ENCODE measurements at regions not wholly inside any gene's neighbourhood (a gene's known extent, or its start where the extent isn't known, plus 50 kb on each side); places are given as distances from the start of the nearest gene placed in this dataset.

DNA sequence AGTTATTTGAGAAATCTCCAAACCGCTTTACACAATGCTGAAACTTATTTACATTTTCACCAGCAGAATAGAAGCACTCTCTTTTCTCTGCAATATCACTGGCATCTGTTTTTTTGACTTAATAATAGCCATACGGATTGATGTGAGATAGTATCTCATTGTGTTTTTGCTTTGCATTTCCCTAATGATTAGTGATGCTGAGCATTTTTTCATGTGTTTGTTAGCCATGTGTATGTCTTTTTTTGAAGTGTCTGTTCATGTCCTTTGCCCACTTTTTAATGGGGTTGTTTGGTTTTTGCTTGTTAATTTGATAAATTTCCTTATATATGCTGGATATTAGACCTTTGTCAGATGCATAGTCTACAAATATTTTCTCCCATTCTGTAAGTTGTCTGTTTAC is 73.6 kb downstream of the FBXO5 start:
- no peak overlapping the region for H3K4me3 Mint-ChIP-seq
- Histone ChIP-seq H3K27ac (ENCODE audit: low read length in 2 of 2) (no peak overlapping the region), H3K9ac (ENCODE audit: low read length) (no peak overlapping the region), H3K4me2 (replicated peaks; ENCODE audit: low read depth, low read length, poor library complexity, severe bottlenecking) (no peak overlapping the region), H4K20me1 (ENCODE audit: control insufficient read depth, insufficient read depth, low read length, poor library complexity, severe bottlenecking) (no peaks in the 10 kb centered on the region), H3K4me3 (ENCODE audit: control extremely low read depth in 1 of 5, extremely low read depth in 1 of 5, insufficient read depth in 1 of 5, low read depth in 2 of 5, low read length in 4 of 5) (no peak overlapping the region), H3K36me3 (replicated peaks in 1 of 2; ENCODE audit: control extremely low read depth in 1 of 2, control insufficient read depth in 1 of 2, extremely low read depth in 1 of 2, insufficient read depth in 2 of 2, low read length in 1 of 2) (no peaks in the 10 kb centered on the region), H3K27me3 (replicated peaks in 1 of 4; ENCODE audit: control extremely low read depth in 1 of 4, control insufficient read depth in 3 of 4, insufficient read depth in 4 of 4, low read length in 3 of 4) (no peaks in the 10 kb centered on the region), H3K79me2 (ENCODE audit: control insufficient read depth, insufficient read depth, low read length) (no peaks in the 10 kb centered on the region), H3K4me1 (ENCODE audit: control insufficient read depth in 2 of 2, insufficient read depth in 2 of 2, low read length in 2 of 2) (no peaks in the 10 kb centered on the region), H3K9me3 (ENCODE audit: control extremely low read depth in 1 of 3, control insufficient read depth in 2 of 3, insufficient read depth in 1 of 3, low read length in 2 of 3) (peaks cover 0 to 4% (median 0%) of the 10 kb centered on the region in 3 donors), H2AFZ (ENCODE audit: insufficient read depth, low read depth, low read length, poor library complexity, severe bottlenecking) (no peak overlapping the region)
- intact Hi-C loops (cut with micrococcal nuclease): no loop called here
- H3K27ac Mint-ChIP-seq: no peak overlapping the region
- TF ChIP-seq, protein P1, sequence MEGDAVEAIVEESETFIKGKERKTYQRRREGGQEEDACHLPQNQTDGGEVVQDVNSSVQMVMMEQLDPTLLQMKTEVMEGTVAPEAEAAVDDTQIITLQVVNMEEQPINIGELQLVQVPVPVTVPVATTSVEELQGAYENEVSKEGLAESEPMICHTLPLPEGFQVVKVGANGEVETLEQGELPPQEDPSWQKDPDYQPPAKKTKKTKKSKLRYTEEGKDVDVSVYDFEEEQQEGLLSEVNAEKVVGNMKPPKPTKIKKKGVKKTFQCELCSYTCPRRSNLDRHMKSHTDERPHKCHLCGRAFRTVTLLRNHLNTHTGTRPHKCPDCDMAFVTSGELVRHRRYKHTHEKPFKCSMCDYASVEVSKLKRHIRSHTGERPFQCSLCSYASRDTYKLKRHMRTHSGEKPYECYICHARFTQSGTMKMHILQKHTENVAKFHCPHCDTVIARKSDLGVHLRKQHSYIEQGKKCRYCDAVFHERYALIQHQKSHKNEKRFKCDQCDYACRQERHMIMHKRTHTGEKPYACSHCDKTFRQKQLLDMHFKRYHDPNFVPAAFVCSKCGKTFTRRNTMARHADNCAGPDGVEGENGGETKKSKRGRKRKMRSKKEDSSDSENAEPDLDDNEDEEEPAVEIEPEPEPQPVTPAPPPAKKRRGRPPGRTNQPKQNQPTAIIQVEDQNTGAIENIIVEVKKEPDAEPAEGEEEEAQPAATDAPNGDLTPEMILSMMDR (IDR thresholded peaks at IDR 0.05): no peak
- TF ChIP-seq EZH2 (IDR thresholded peaks at IDR 0.05; ENCODE audit: borderline replicate concordance, insufficient read depth, low read depth, low read length, poor library complexity, severe bottlenecking): no peak
- H3K27me3 Mint-ChIP-seq: peaks cover 8% of the 10 kb centered on the region
- DNase-seq: no peak
- no peak for ATAC-seq (ENCODE audit: low read depth)
- ChIA-PET POLR2A (no interaction called here), CTCF (no interaction called here)
- no peaks in the 10 kb centered on the region for H3K9me3 Mint-ChIP-seq (ENCODE audit: insufficient read depth)
- H3K4me1 Mint-ChIP-seq: no peaks in the 10 kb centered on the region
- no CpG with 5 or more reads among the region's 2 CpGs for WGBS (ENCODE audit: insufficient coverage)

DNA sequence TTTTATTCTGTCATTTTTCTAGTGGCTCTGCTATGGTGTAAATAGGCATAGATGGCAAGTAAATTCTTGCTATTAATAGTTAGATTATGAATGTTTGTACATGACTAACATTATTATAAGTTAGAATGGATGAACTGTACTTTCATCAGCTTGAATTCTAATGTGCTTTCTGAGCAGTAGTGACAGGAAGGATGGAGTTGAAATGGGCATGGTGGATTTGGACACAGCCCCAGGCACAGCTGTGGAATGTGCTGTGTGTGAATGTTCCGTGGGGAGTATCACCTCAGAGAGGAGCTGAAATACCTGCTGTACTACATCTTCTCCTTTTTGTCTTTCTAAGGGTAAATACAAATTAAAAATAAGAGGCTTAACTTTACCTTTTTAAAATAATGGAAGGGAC is 66.8 kb downstream of the FBXO5 start:
- DNase-seq (no peak), ATAC-seq (ENCODE audit: low read depth) (no peak)
- H3K4me2 ChIP-seq (replicated peaks; ENCODE audit: low read depth, low read length, poor library complexity, severe bottlenecking): no peak overlapping the region
- H3K36me3 ChIP-seq (replicated peaks in 1 of 2; ENCODE audit: control extremely low read depth in 1 of 2, control insufficient read depth in 1 of 2, extremely low read depth in 1 of 2, insufficient read depth in 2 of 2, low read length in 1 of 2): no peaks in the 10 kb centered on the region
- H3K9ac ChIP-seq (ENCODE audit: low read length): no peak overlapping the region
- no peaks in the 10 kb centered on the region for H4K20me1 ChIP-seq (ENCODE audit: control insufficient read depth, insufficient read depth, low read length, poor library complexity, severe bottlenecking)
- peaks cover 0 to 9% (median 0%) of the 10 kb centered on the region in 3 donors for H3K9me3 ChIP-seq (ENCODE audit: control extremely low read depth in 1 of 3, control insufficient read depth in 2 of 3, insufficient read depth in 1 of 3, low read length in 2 of 3)
- H3K27me3 Mint-ChIP-seq: peaks cover 34% of the 10 kb centered on the region
- ChIA-PET CTCF (no interaction called here), POLR2A (no interaction called here)
- H3K27ac ChIP-seq (ENCODE audit: low read length in 2 of 2): no peak overlapping the region
- H3K4me1 Mint-ChIP-seq: no peaks in the 10 kb centered on the region
- H3K27ac Mint-ChIP-seq: no peak overlapping the region
- TF ChIP-seq, protein P1 (IDR thresholded peaks at IDR 0.05): no peak
- TF ChIP-seq EZH2 (IDR thresholded peaks at IDR 0.05; ENCODE audit: borderline replicate concordance, insufficient read depth, low read depth, low read length, poor library complexity, severe bottlenecking): no peak
- H3K4me3 Mint-ChIP-seq: no peak overlapping the region
- peaks cover 0 to 3% (median 0%) of the 10 kb centered on the region in 4 experiments for H3K27me3 ChIP-seq (replicated peaks in 1 of 4; ENCODE audit: control extremely low read depth in 1 of 4, control insufficient read depth in 3 of 4, insufficient read depth in 4 of 4, low read length in 3 of 4)
- intact Hi-C loops (cut with micrococcal nuclease): no loop called here
- H3K4me1 ChIP-seq (ENCODE audit: control insufficient read depth in 2 of 2, insufficient read depth in 2 of 2, low read length in 2 of 2): no peaks in the 10 kb centered on the region
- no peaks in the 10 kb centered on the region for H3K9me3 Mint-ChIP-seq (ENCODE audit: insufficient read depth)
- no peak overlapping the region for H2AFZ ChIP-seq (ENCODE audit: insufficient read depth, low read depth, low read length, poor library complexity, severe bottlenecking)
- no peak overlapping the region for H3K4me3 ChIP-seq (ENCODE audit: control extremely low read depth in 1 of 5, extremely low read depth in 1 of 5, insufficient read depth in 1 of 5, low read depth in 2 of 5, low read length in 4 of 5)
- no CpG with 5 or more reads among the region's 1 CpG for WGBS (ENCODE audit: insufficient coverage)
- no peaks in the 10 kb centered on the region for H3K79me2 ChIP-seq (ENCODE audit: control insufficient read depth, insufficient read depth, low read length)
